T-helper 9 cell (primary cell): ENCODE measurements at regions not wholly inside any gene's neighbourhood (a gene's known extent, or its start where the extent isn't known, plus 50 kb on each side); places are given as distances from the start of the nearest gene placed in this dataset.

Experiments
- DNase-seq: peaks from one replicate; pipeline ENCODE4 v3.0.0-alpha.2; 2020

- DNase-seq = no peak
These were observed 535.0 kb downstream of the CD83 start for GRCh38 chr6:14652536-14652935.

GRCh38 chr6:14655201-14656061 lies 537.9 kb downstream of the CD83 start:
- DNase-seq = no peak

GRCh38 chr6:14656078-14656521 lies 538.5 kb downstream of the CD83 start:
- DNase-seq = no peak

- no peak for DNase-seq
These were observed 539.1 kb downstream of the CD83 start for GRCh38 chr6:14656649-14657048.

- DNase-seq = no peak
These were observed 540.5 kb downstream of the CD83 start for GRCh38 chr6:14658030-14658429.

GRCh38 chr6:14658886-14659561 lies 541.5 kb downstream of the CD83 start:
- no peak for DNase-seq

- no peak for DNase-seq
These were observed 542.3 kb downstream of the CD83 start for GRCh38 chr6:14659841-14660240.

GRCh38 chr6:14660806-14661579 lies 543.4 kb downstream of the CD83 start:
- DNase-seq = no peak

GRCh38 chr6:14661691-14662090 lies 544.1 kb downstream of the CD83 start:
- DNase-seq = no peak

GRCh38 chr6:14664112-14664601 lies 546.6 kb downstream of the CD83 start:
- DNase-seq = no peak

- DNase-seq = no peak
These were observed 547.2 kb downstream of the CD83 start for GRCh38 chr6:14664621-14665315.

- DNase-seq = no peak
These were observed 548.5 kb downstream of the CD83 start for GRCh38 chr6:14665827-14666724.

- DNase-seq = no peak
These were observed 553.2 kb downstream of the CD83 start for GRCh38 chr6:14670806-14671205.

- no peak for DNase-seq
These were observed 553.7 kb downstream of the CD83 start for GRCh38 chr6:14671261-14671681.

- no peak for DNase-seq
These were observed 554.4 kb downstream of the CD83 start for GRCh38 chr6:14671937-14672336.

GRCh38 chr6:14673201-14673600 lies 555.6 kb downstream of the CD83 start:
- no peak for DNase-seq

- DNase-seq = no peak
These were observed 556.9 kb downstream of the CD83 start for GRCh38 chr6:14674458-14674857.

- no peak for DNase-seq
These were observed 557.5 kb downstream of the CD83 start for GRCh38 chr6:14674867-14675648.

GRCh38 chr6:14676064-14676463 lies 558.5 kb downstream of the CD83 start:
- no peak for DNase-seq

GRCh38 chr6:14676977-14677781 lies 559.6 kb downstream of the CD83 start:
- DNase-seq = no peak
